AG04450 (cell line): ENCODE measurements at regions not wholly inside any gene's neighbourhood (a gene's known extent, or its start where the extent isn't known, plus 50 kb on each side); places are given as distances from the start of the nearest gene placed in this dataset.

Experiments
- CTCF ChIA-PET: fragments of 300-600, 350-600 bp; formaldehyde crosslinking; extraction: SDS; loops from one replicate; lab custom pipeline; 2022; ENCODE audit warnings: antibody characterized with exemption, inconsistent platforms; lab: Charles Lee
- POLR2A ChIA-PET: fragments of 350-600 bp; formaldehyde crosslinking; extraction: SDS; loops from one replicate; lab custom pipeline; 2021; ENCODE audit warnings: antibody characterized with exemption, inconsistent platforms; lab: Yijun Ruan, JAX
- DNase-seq: peaks from one replicate; pipeline ENCODE4 v3.0.0-alpha.2; 2011; ENCODE audit warnings: low read depth, low spot score
- H3K27ac ChIP-seq: one replicate; pipeline ENCODE4 v1.5.1; 2012; ENCODE audit warnings: low read depth, low read length, control low read depth
- H3K27me3 ChIP-seq: one replicate; pipeline ENCODE4 v1.6.0; 2012; ENCODE audit warnings: low read length; ENCODE audit not compliant: control insufficient read depth, insufficient read depth
- H3K4me3 ChIP-seq: 2 replicates; pipeline ENCODE4 v1.5.1; 2011; ENCODE audit warnings: mild to moderate bottlenecking, low read depth, low read length, control low read depth
- H3K9me3 ChIP-seq: 2 replicates; pipeline ENCODE4 v1.5.1; 2012; ENCODE audit warnings: low read length; ENCODE audit not compliant: control insufficient read depth, insufficient read depth
- CTCF ChIP-seq: IDR thresholded peaks from 2 replicates; pipeline ENCODE4 v1.5.1; 2011; ENCODE audit warnings: low read depth, low read length, control low read depth, inconsistent platforms

GRCh38 chr7:156217803-156218202 is 405.5 kb upstream of the SHH start:
- Histone ChIP-seq H3K27me3 (no peaks in the 10 kb centered on the region), H3K4me3 (no peak overlapping the region), H3K27ac (no peak overlapping the region), H3K9me3 (peaks cover 70% of the 10 kb centered on the region)
- DNase-seq: no peak
- ChIA-PET POLR2A (no interaction called here), CTCF (no interaction called here)
- TF ChIP-seq CTCF: no peak

GRCh38 chr7:156209087-156209486 is 396.8 kb upstream of the SHH start:
- H3K27me3 ChIP-seq: no peaks in the 10 kb centered on the region
- no peak for TF ChIP-seq CTCF
- DNase-seq: no peak
- no peak overlapping the region for H3K27ac ChIP-seq
- POLR2A ChIA-PET: no interaction called here
- H3K9me3 ChIP-seq: peaks cover 51% of the 10 kb centered on the region
- H3K4me3 ChIP-seq: no peak overlapping the region
- CTCF ChIA-PET: no interaction called here

- CTCF ChIA-PET: no interaction called here
- no peaks in the 10 kb centered on the region for H3K27me3 ChIP-seq
- DNase-seq: no peak
Measured at GRCh38 chr7:156207306-156207705, 395.0 kb upstream of the SHH start.

GRCh38 chr7:156206174-156206573 is 393.9 kb upstream of the SHH start:
- Histone ChIP-seq H3K9me3 (peaks cover 52% of the 10 kb centered on the region), H3K27me3 (no peaks in the 10 kb centered on the region), H3K4me3 (no peak overlapping the region), H3K27ac (no peak overlapping the region)
- ChIA-PET POLR2A (no interaction called here), CTCF (no interaction called here)
- no peak for TF ChIP-seq CTCF
- DNase-seq: no peak

More at GRCh38 chr7:156207306-156207705, 395.0 kb upstream of the SHH start:
- no peak for TF ChIP-seq CTCF
- POLR2A ChIA-PET: no interaction called here
- no peak overlapping the region for H3K4me3 ChIP-seq
- H3K27ac ChIP-seq: no peak overlapping the region
- H3K9me3 ChIP-seq: peaks cover 49% of the 10 kb centered on the region

GRCh38 chr7:156204820-156205219 is 392.6 kb upstream of the SHH start:
- Histone ChIP-seq H3K27me3 (no peaks in the 10 kb centered on the region), H3K4me3 (no peak overlapping the region), H3K27ac (no peak overlapping the region), H3K9me3 (peaks cover 58% of the 10 kb centered on the region)
- DNase-seq: no peak
- CTCF ChIA-PET: no interaction called here
- POLR2A ChIA-PET: no interaction called here
- no peak for TF ChIP-seq CTCF
